Thymus (tissue), 11 donors: ENCODE measurements at regions not wholly inside any gene's neighbourhood (a gene's known extent, or its start where the extent isn't known, plus 50 kb on each side); places are given as distances from the start of the nearest gene placed in this dataset.

ENCODE experiments used
- DNase-seq, 9 donors: peaks; one replicate each; pipeline ENCODE4 v3.0.0-alpha.2; 2013; ENCODE audit warnings: low spot score in 9 of 9, low read depth in 6 of 9, missing footprints in 1 of 9
- H3K27ac ChIP-seq, 2 donors: one replicate each; pipeline ENCODE4 v1.5.1; 2013; ENCODE audit warnings: control low read depth in 1 of 2, low read depth in 1 of 2, low read length in 1 of 2, mild to moderate bottlenecking in 1 of 2, moderate library complexity in 1 of 2
- H3K27me3 ChIP-seq, 2 donors: one replicate each; pipeline ENCODE4 v1.5.1; 2013; ENCODE audit warnings: low read length in 1 of 2; ENCODE audit not compliant: control insufficient read depth in 2 of 2, insufficient read depth in 1 of 2
- H3K36me3 ChIP-seq, 2 donors: one replicate each; pipeline ENCODE4 v1.5.1; 2013; ENCODE audit warnings: low read length in 1 of 2, mild to moderate bottlenecking in 1 of 2, moderate library complexity in 1 of 2; ENCODE audit not compliant: control insufficient read depth in 2 of 2, insufficient read depth in 2 of 2
- H3K4me1 ChIP-seq, 2 donors: one replicate each; pipeline ENCODE4 v1.5.1; 2013; ENCODE audit warnings: low read length in 2 of 2; ENCODE audit not compliant: control insufficient read depth in 2 of 2, insufficient read depth in 2 of 2
- H3K4me3 ChIP-seq, 2 donors: one replicate each; pipeline ENCODE4 v1.5.1; 2013; ENCODE audit warnings: low read length in 2 of 2, control low read depth in 1 of 2, mild to moderate bottlenecking in 1 of 2
- H3K9me3 ChIP-seq, 2 donors: one replicate each; pipeline ENCODE4 v1.5.1; 2013; ENCODE audit warnings: low read length in 1 of 2, mild to moderate bottlenecking in 1 of 2; ENCODE audit not compliant: control insufficient read depth in 2 of 2, insufficient read depth in 1 of 2
- WGBS: extraction: QIAGEN DNeasy Blood & Tissue Kit; methylation state at CpG from one replicate; pipeline ENCODE4 v1.1.7; 2013; 5-methylcytosine and 5-hydroxymethylcytosine counted together
- donor health status: healthy.

GRCh38 chr2:100641125-100641435 is 78.3 kb downstream of the PDCL3 start:
- peaks cover 0 to 5% of the 10 kb centered on the region in 2 donors for H3K9me3 ChIP-seq
- peaks cover 12 to 61% of the 10 kb centered on the region in 2 donors for H3K4me1 ChIP-seq
- peaks cover 4 to 9% of the 10 kb centered on the region in 2 donors for H3K27me3 ChIP-seq
- no peaks in the 10 kb centered on the region for H3K36me3 ChIP-seq
- no peak overlapping the region for H3K4me3 ChIP-seq
- H3K27ac ChIP-seq, result no peak overlapping the region
- 94% methylated on average over 11 of the region's 11 CpGs for WGBS
- DNase-seq, result no peak

GRCh38 chr2:100642425-100642824 is 79.6 kb downstream of the PDCL3 start:
- Histone ChIP-seq H3K27me3 (peaks cover 4 to 9% of the 10 kb centered on the region in 2 donors), H3K4me3 (no peak overlapping the region), H3K36me3 (no peaks in the 10 kb centered on the region), H3K9me3 (peaks cover 0 to 5% of the 10 kb centered on the region in 2 donors), H3K27ac (no peak overlapping the region), H3K4me1 (peaks cover 12 to 61% of the 10 kb centered on the region in 2 donors)
- WGBS, result 94% methylated on average over 8 of the region's 8 CpGs
- DNase-seq, result no peak

- no peak overlapping the region for H3K27ac ChIP-seq
- H3K9me3 ChIP-seq, result peaks cover 0 to 11% of the 10 kb centered on the region in 2 donors
- no peaks in the 10 kb centered on the region for H3K36me3 ChIP-seq
- peaks cover 4 to 9% of the 10 kb centered on the region in 2 donors for H3K27me3 ChIP-seq
- DNase-seq, result peak in 2 of 9 donors; percentile 39 to 65
- H3K4me1 ChIP-seq, result peaks cover 12 to 61% of the 10 kb centered on the region in 2 donors
- H3K4me3 ChIP-seq, result no peak overlapping the region
- WGBS, result 76% methylated on average over 3 of the region's 3 CpGs
Measured at GRCh38 chr2:100643467-100643866, 80.7 kb downstream of the PDCL3 start.

GRCh38 chr2:100643906-100644501 is 81.2 kb downstream of the PDCL3 start:
- H3K27me3 ChIP-seq, result peaks cover 4 to 9% of the 10 kb centered on the region in 2 donors
- WGBS, result 12% methylated on average over 6 of the region's 6 CpGs
- no peak overlapping the region for H3K27ac ChIP-seq
- H3K9me3 ChIP-seq, result peaks cover 0 to 16% of the 10 kb centered on the region in 2 donors
- no peak overlapping the region for H3K4me3 ChIP-seq
- peaks cover 12 to 66% of the 10 kb centered on the region in 2 donors for H3K4me1 ChIP-seq
- DNase-seq, result peak; percentile 51 to 91 (median 71)
- no peaks in the 10 kb centered on the region for H3K36me3 ChIP-seq

- Histone ChIP-seq H3K36me3 (no peaks in the 10 kb centered on the region), H3K27me3 (peaks cover 4 to 9% of the 10 kb centered on the region in 2 donors), H3K9me3 (peaks cover 0 to 16% of the 10 kb centered on the region in 2 donors), H3K4me1 (peaks cover 15 to 62% of the 10 kb centered on the region in 2 donors), H3K4me3 (no peak overlapping the region), H3K27ac (no peak overlapping the region)
- WGBS, result 90% methylated on average over 8 of the region's 8 CpGs
- DNase-seq, result no peak
Measured at GRCh38 chr2:100645695-100646429, 83.1 kb downstream of the PDCL3 start.

GRCh38 chr2:100647709-100648108 is 84.9 kb downstream of the PDCL3 start:
- H3K36me3 ChIP-seq, result no peaks in the 10 kb centered on the region
- peaks cover 15 to 52% of the 10 kb centered on the region in 2 donors for H3K4me1 ChIP-seq
- DNase-seq, result no peak
- peaks cover 0 to 12% of the 10 kb centered on the region in 2 donors for H3K9me3 ChIP-seq
- H3K4me3 ChIP-seq, result no peak overlapping the region
- WGBS, result 96% methylated on average over 1 of the region's 1 CpG
- H3K27me3 ChIP-seq, result peaks cover 0 to 1% of the 10 kb centered on the region in 2 donors
- no peak overlapping the region for H3K27ac ChIP-seq

- DNase-seq, result peak in 5 of 9 donors; percentile 33 to 74 (median 43)
- peak overlapping the region; percentile 38 to 76 for H3K27ac ChIP-seq
- 33% methylated on average over 3 of the region's 3 CpGs for WGBS
- H3K4me1 ChIP-seq, result peaks cover 3 to 52% of the 10 kb centered on the region in 2 donors
- peaks cover 0 to 13% of the 10 kb centered on the region in 2 donors for H3K9me3 ChIP-seq
- no peak overlapping the region for H3K4me3 ChIP-seq
- no peaks in the 10 kb centered on the region for H3K27me3 ChIP-seq
- H3K36me3 ChIP-seq, result no peaks in the 10 kb centered on the region
Measured at GRCh38 chr2:100650151-100650550, 87.4 kb downstream of the PDCL3 start.

- H3K27ac ChIP-seq, result peak overlapping the region; percentile 48 to 85
- H3K36me3 ChIP-seq, result no peaks in the 10 kb centered on the region
- H3K4me1 ChIP-seq, result peaks cover 3 to 54% of the 10 kb centered on the region in 2 donors
- H3K27me3 ChIP-seq, result no peaks in the 10 kb centered on the region
- peaks cover 0 to 7% of the 10 kb centered on the region in 2 donors for H3K9me3 ChIP-seq
- H3K4me3 ChIP-seq, result no peak overlapping the region
- DNase-seq, result peak in 6 of 9 donors; percentile 59 to 89 (median 70)
- WGBS, result 77% methylated on average over 7 of the region's 7 CpGs
Measured at GRCh38 chr2:100653449-100654035, 90.7 kb downstream of the PDCL3 start.

- 95% methylated on average over 7 of the region's 7 CpGs for WGBS
- no peak for DNase-seq
- Histone ChIP-seq H3K27ac (no peak overlapping the region), H3K9me3 (peaks cover 0 to 3% of the 10 kb centered on the region in 2 donors), H3K27me3 (no peaks in the 10 kb centered on the region), H3K4me1 (peaks cover 0 to 44% of the 10 kb centered on the region in 2 donors), H3K4me3 (no peak overlapping the region), H3K36me3 (no peaks in the 10 kb centered on the region)
Measured at GRCh38 chr2:100654611-100655010, 91.8 kb downstream of the PDCL3 start.
